Stomach (tissue), 4 donors: ENCODE measurements at regions not wholly inside any gene's neighbourhood (a gene's known extent, or its start where the extent isn't known, plus 50 kb on each side); places are given as distances from the start of the nearest gene placed in this dataset.

ENCODE experiments used
- EP300 ChIP-seq: sonication (generic); formaldehyde crosslinking; IDR thresholded peaks from one replicate; pipeline ENCODE4 v1.6.1; 2017; ENCODE audit warnings: antibody characterized with exemption
- POLR2A ChIP-seq, 4 donors: fragments of 450-650 bp; IDR thresholded peaks; one replicate each; pipeline ENCODE4 v1.6.1; 2016; ENCODE audit warnings: antibody characterized with exemption in 4 of 4, control low read depth in 2 of 4, mild to moderate bottlenecking in 1 of 4, moderate library complexity in 1 of 4
- POLR2AphosphoS5 ChIP-seq, 3 donors: sonication (generic); formaldehyde crosslinking; IDR thresholded peaks; one replicate each; pipeline ENCODE4 v1.6.1; 2016; ENCODE audit warnings: antibody characterized with exemption in 3 of 3
- TF ChIP-seq, protein P1 (sequence below), 7 experiments: fragments of 450-650 bp in 4 of 7; fragments of 200-600 bp in 3 of 7; sonication (generic) in 3 of 7; IDR thresholded peaks; one replicate each; pipeline ENCODE4 v1.5.1; 2016 to 2019; ENCODE audit warnings: antibody characterized with exemption in 7 of 7, control low read depth in 2 of 7, mild to moderate bottlenecking in 1 of 7

GRCh38 chr20:50312002-50312681 is 121.5 kb downstream of the CEBPB start:
- TF ChIP-seq, protein P1, sequence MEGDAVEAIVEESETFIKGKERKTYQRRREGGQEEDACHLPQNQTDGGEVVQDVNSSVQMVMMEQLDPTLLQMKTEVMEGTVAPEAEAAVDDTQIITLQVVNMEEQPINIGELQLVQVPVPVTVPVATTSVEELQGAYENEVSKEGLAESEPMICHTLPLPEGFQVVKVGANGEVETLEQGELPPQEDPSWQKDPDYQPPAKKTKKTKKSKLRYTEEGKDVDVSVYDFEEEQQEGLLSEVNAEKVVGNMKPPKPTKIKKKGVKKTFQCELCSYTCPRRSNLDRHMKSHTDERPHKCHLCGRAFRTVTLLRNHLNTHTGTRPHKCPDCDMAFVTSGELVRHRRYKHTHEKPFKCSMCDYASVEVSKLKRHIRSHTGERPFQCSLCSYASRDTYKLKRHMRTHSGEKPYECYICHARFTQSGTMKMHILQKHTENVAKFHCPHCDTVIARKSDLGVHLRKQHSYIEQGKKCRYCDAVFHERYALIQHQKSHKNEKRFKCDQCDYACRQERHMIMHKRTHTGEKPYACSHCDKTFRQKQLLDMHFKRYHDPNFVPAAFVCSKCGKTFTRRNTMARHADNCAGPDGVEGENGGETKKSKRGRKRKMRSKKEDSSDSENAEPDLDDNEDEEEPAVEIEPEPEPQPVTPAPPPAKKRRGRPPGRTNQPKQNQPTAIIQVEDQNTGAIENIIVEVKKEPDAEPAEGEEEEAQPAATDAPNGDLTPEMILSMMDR (IDR thresholded peaks at IDR 0.05): no peak
- TF ChIP-seq POLR2AphosphoS5 (IDR thresholded peaks at IDR 0.05) (no peak), POLR2A (IDR thresholded peaks at IDR 0.05) (no peak), EP300 (no peak)
